COLO668 (cell line): ENCODE measurements at regions not wholly inside any gene's neighbourhood (a gene's known extent, or its start where the extent isn't known, plus 50 kb on each side); places are given as distances from the start of the nearest gene placed in this dataset.

Source experiments
- DNase-seq: peaks from one replicate; lab custom pipeline; 2025; ENCODE audit not compliant: unreplicated experiment; lab: John Stamatoyannopoulos, UW

DNA sequence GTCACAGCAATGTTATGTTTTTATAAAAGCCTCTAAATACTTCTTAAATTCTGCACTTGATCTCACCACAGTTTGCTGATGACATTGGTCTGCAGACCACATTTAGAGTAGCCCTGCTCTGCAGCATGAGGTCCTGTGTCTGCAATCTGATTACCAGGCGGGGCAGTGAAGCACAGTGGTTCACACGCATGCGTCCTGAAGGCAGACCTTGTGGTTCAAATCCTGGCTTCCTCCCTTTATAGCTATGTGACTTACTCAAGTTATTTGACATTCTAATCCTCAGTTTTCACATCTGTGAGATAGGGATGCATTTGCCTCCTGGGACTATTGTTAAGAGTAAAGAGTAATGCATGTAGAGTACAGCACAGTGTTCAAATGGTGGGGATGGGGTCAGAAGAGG is 50.3 kb downstream of the BMAL2 start:
- no peak for DNase-seq

DNA sequence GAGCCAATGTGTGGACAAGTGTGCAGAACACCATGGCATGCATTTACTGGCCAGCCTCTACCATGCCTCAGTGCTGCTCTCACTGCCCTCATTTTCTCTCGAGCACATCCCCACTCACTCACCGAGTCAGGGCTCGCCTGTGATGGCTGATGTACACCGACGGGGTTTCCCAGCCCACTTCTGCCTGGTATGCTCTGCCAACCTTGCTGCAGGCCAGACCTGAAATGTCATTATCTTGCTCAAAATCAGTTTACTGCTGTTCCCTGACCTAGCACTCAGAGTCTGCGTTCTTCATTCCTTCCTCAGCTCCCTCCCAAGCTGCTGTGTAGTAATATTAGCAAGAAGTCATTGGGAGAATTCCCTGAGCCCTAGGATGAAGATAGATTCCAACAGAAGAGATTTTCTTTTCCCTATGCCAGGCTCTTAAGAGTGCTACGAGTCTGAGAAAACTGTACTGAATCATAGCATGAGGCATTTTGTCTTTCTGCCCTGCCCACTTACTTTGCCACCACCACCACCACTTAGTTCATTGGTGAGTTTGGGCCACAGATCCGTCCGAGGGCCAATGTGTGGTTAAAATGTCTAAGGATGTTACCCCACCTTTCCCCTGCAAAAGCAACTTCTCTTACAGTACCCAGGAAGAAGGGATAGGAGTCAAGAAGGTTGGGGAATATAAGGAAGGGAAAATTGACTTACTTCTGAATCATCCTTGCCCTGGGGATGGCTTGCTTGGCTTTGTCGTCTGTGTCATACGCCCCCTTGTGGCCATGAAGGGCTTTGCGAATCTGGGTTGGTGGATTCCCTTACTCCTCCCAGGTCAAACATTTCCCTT is 51.0 kb downstream of the BMAL2 start:
- DNase-seq, result peak; percentile 52

DNA sequence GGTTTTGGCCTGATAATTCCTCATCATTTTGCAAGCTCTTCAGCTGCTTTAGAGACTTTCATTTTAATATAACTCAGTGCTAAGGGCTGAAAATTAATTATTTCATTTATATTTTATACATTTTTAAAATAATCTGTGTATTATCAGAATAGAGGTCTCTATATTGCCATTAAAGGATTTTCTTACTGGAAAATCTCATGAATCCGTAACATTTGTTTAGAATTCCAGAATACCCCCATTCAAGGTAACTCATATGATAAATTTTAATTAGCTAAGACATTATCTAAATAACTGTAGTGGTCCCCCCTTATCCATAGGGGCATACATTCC is 51.6 kb downstream of the BMAL2 start:
- no peak for DNase-seq

DNA sequence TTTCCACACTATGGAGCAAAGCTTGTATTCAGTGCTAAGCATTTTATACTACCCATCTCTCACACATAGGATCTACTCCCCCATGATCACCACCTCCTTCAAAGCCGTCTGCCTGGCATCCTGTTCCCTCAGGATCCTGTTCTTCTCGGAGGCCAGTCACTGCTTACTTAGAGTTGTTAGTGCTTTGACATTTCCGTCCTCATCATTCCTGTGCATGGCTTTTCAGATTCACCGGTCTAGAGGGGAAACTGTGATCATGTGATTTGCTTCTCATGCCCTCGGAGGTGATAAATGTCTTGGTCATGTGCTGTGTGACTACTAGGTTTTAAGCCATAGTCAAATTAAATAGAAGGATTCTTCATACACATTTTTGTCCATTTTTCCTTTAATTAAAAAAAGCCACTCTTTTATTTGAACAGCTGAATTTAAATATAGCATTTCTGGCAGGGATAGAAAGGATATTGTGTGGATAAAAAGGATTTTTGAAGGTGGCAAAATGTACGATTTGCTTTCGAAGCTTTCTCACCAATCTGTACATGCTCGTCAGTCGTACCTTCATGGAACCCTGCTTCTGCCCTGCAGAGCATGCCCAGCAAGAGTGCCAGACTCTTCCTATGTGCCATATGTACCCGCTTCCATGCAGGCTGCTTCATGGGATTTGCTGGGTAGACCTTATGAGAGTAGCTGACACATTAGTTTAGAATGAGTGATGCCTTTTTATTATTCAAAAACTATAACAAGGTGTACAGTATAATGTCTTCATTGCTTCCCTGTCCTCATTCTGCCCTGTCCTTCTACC is 53.3 kb downstream of the BMAL2 start:
- DNase-seq, result no peak

DNA sequence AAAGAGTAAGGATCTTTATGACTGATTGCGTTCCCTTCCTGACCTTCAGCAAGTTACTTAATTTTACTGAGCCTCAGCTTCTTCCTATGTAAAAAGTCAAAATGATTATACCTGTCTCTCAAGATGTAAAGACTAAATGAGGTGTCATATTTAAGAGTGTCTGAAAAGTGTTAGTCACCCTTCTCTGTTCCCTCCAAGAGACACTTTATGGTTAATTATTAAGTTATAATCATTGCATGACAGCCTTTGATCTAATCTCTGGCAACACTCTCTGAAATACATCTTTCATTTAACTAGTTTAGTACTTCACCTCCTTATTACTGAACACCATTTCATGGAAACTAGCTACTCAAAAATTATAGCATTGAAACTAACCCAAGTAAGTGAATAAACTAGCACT is 54.8 kb downstream of the BMAL2 start:
- no peak for DNase-seq

DNA sequence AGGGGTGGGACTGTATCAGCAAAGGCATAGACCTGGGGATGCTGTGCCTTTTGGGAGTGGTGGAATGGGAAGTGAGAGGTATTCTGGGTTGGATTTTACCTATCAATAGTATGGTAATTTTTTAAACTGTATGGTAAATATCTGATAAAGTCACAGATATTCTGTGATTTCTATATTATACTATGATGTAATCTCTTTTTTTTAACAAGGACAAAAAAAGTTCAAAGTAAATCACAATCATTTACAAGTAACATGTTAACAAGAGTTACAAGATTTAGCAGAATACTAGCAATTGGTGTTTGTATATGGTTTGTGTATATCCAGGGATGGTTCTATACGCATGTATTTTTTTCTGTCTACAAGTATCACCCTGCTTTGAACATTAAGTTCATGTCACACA is 56.0 kb downstream of the BMAL2 start:
- DNase-seq, result no peak

DNA sequence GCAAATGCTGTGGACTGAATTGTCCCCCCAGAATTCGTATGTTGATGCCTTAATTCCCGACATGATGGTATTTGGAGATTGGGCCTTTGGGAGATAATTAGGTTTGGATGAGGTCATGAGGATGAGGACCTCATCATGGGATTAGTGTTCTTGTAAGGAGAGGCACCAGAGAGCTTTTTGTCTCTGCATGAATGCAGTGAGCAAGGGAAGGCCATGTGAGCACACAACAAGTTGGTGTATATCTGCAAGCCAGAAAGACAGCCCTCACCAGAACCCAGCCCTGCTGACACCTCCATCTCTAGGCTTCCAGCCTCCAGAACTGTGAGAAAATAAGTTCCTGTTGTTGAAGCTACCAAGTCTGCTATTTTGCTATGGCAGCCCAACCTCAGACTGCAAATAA is 51.9 kb upstream of the SMCO2 start:
- DNase-seq, result no peak

DNA sequence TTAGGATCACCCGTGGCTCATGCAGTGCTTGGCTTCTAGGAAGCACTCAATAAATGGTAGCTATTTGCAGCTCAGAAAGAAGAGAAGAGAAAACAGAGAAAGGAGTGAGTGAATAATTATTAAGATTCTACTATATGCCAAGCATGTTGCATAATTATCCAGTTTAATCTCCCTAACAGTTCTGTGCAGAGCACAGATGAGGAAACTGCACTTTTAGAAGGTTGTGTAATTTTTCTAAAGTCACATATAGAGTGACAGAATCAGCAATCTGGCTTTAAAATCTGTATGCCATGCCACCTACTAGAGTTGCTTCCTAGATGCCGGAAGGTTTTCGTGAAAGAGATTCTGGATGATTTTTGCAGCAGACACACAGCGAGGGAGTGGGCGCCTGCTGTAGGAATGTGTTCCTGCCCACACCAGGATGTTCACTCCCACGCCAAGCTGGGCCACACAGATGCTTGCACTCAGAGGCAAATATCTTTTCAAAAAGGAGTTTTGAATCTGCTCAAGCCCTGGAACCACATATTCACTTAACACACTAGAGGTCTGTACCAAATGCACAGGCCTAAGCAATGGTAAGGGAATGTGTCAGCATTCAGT is 50.2 kb upstream of the SMCO2 start:
- DNase-seq, result no peak
